WI38 (cell line): ENCODE measurements at regions not wholly inside any gene's neighbourhood (a gene's known extent, or its start where the extent isn't known, plus 50 kb on each side); places are given as distances from the start of the nearest gene placed in this dataset.

Experiments used
- H3K4me3 ChIP-seq: 2 replicates; pipeline ENCODE4 v1.5.1; 2011; ENCODE audit warnings: low read depth, mild to moderate bottlenecking, control low read depth, low read length
- CTCF ChIP-seq: IDR thresholded peaks from 2 replicates; pipeline ENCODE4 v1.5.1; 2012; ENCODE audit warnings: low read depth, mild to moderate bottlenecking, control low read depth, low read length

- TF ChIP-seq CTCF, result no peak
- H3K4me3 ChIP-seq, result no peak overlapping the region
Observed at GRCh38 chr10:9289811-9290210, 1235.3 kb downstream of the GATA3 start.

DNA sequence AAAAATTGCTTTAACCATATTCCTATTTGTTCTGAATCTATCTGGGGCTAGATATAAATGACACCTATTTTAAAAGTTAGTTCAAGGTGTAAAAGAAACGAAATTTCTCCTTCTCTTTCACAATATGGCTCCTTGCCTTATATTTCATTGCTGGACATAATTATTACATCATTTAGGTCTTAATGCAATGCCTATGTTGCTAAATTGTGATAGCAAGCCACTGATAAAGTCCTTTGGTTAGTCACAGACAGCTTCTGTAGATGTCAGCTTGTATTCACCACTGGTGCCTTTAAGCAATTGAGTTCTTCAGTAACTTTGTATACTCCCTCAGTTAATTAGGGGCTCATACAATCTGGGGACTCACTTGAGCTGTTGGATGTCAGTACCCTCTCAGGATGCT lies 1236.6 kb downstream of the GATA3 start:
- H3K4me3 ChIP-seq, result no peak overlapping the region
- no peak for TF ChIP-seq CTCF

DNA sequence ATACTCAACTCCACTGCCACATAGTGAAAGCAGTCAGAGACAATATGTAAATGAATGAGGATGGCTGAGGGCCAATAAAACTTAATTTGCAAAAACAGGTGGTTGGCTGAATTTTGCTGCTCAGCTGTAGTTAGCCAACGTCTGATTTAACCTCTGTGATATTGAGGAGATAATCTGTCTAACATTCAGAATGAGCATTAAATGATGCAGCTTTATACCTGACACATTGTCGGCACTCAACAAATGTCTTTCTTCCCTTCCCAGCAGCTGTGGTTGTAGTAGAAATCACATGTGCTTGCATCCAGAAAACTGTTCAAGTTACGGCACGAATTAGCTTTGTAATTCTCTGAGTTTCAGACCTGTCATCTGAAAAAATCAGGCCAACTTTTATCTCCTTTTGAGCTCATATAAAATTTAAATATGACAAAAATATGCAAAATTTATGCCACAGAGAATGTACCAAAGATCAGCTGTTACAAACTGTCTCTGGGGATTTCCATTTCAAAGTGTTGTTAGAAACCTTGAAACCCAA lies 1239.7 kb downstream of the GATA3 start:
- TF ChIP-seq CTCF, result no peak
- H3K4me3 ChIP-seq, result no peak overlapping the region

GRCh38 chr10:9294865-9295264 lies 1240.4 kb downstream of the GATA3 start:
- no peak overlapping the region for H3K4me3 ChIP-seq
- TF ChIP-seq CTCF, result no peak

DNA sequence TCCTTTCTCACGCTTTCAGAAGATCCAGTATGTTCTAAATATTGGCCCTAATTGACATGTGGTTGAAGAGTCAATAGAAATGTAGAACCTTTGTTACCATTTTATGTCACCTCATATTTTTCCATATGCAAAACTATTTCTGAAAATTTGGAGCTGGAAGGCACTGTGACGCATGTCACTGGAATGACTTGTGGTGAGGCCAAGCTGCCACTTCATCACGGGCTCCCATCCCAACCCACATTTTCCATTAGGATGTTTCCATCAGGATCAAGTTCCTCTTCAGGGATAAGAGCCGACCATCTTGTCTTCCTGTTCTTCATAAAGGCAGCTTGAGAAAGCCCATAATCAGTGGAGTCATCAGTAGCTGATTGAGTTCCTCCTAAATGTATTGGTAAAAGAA lies 1241.7 kb downstream of the GATA3 start:
- no peak for TF ChIP-seq CTCF
- no peak overlapping the region for H3K4me3 ChIP-seq

GRCh38 chr10:9297580-9297979 lies 1243.1 kb downstream of the GATA3 start:
- no peak overlapping the region for H3K4me3 ChIP-seq
- no peak for TF ChIP-seq CTCF

- no peak overlapping the region for H3K4me3 ChIP-seq
- TF ChIP-seq CTCF, result no peak
Observed at GRCh38 chr10:9299966-9300365, 1245.5 kb downstream of the GATA3 start.
